ENCODE measurements at regions not wholly inside any gene's neighbourhood (a gene's known extent, or its start where the extent isn't known, plus 50 kb on each side); places are given as distances from the start of the nearest gene placed in this dataset.

DNA sequence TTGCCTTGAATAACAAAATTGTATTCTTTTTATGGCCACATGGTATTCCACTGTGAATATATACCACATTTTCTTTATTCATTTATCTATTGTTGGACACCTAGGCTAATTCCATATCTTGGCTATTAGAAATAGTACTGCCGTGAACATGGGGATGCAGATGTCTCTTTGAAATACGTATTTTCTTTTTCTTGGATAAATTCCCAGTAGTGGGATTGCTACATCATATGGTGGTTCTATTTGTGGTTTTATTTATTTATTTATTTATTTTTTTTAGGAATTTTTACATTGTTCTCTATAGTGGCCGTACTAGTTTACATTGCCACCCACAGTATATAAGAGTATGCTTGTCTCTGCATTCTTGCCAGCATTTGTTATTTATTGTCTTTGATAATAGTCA, 679.8 kb upstream of the NRXN1 start:
- H3K9me3 ChIP-seq (ENCODE audit: low read length), result no peaks in the 10 kb centered on the region
- no peak overlapping the region for H3K27ac Mint-ChIP-seq
- no peak overlapping the region for H3K27ac ChIP-seq (ENCODE audit: low read depth, low read length)
- no peaks in the 10 kb centered on the region for H3K36me3 ChIP-seq (ENCODE audit: insufficient read depth, low read length)
- H3K4me3 Mint-ChIP-seq, result no peak overlapping the region
- no peaks in the 10 kb centered on the region for H3K27me3 ChIP-seq (ENCODE audit: insufficient read depth, low read length, poor library complexity, severe bottlenecking)
- no peak overlapping the region for H3K4me3 ChIP-seq (ENCODE audit: low read length)
- DNase-seq, result no peak
- H3K9me3 Mint-ChIP-seq, result peaks cover 14 to 44% (median 17%) of the 10 kb centered on the region in 5 donors
- H3K4me1 ChIP-seq (ENCODE audit: insufficient read depth, low read length), result no peaks in the 10 kb centered on the region
- no peaks in the 10 kb centered on the region for H3K4me1 Mint-ChIP-seq
- POLR2A ChIA-PET, result no interaction called here
- H3K36me3 Mint-ChIP-seq, result no peaks in the 10 kb centered on the region
- CTCF ChIA-PET, result no interaction called here
- H3K27me3 Mint-ChIP-seq, result no peaks in the 10 kb centered on the region

DNA sequence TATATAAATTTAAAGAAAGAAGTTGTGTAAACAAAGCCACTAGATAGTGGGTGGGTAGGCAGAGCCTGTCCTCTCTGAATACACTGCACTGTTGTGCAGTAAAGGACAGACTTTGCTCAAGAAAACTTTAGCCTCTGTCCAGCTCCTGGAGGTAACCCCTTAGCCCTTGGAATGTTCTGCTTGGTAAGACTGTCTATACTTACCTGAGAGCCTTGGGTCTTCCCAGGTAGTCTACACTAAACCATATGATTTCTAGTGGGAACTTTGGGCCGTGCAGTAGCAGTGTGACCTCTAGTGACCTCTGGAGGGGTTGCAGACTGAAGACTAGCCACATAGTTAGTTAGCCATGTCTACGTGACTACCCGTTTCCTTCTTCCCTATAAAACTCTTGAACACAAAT, 678.3 kb upstream of the NRXN1 start:
- H3K27ac ChIP-seq (ENCODE audit: low read depth, low read length), result no peak overlapping the region
- CTCF ChIA-PET, result no interaction called here
- POLR2A ChIA-PET, result no interaction called here
- Mint-ChIP-seq H3K9me3 (peaks cover 11 to 48% (median 15%) of the 10 kb centered on the region in 5 donors), H3K4me3 (no peak overlapping the region), H3K27me3 (no peaks in the 10 kb centered on the region), H3K36me3 (no peaks in the 10 kb centered on the region), H3K27ac (no peak overlapping the region), H3K4me1 (no peaks in the 10 kb centered on the region)
- DNase-seq, result no peak
- no peaks in the 10 kb centered on the region for H3K27me3 ChIP-seq (ENCODE audit: insufficient read depth, low read length, poor library complexity, severe bottlenecking)
- no peaks in the 10 kb centered on the region for H3K36me3 ChIP-seq (ENCODE audit: insufficient read depth, low read length)
- no peak overlapping the region for H3K4me3 ChIP-seq (ENCODE audit: low read length)
- H3K9me3 ChIP-seq (ENCODE audit: low read length), result no peaks in the 10 kb centered on the region
- no peaks in the 10 kb centered on the region for H3K4me1 ChIP-seq (ENCODE audit: insufficient read depth, low read length)

DNA sequence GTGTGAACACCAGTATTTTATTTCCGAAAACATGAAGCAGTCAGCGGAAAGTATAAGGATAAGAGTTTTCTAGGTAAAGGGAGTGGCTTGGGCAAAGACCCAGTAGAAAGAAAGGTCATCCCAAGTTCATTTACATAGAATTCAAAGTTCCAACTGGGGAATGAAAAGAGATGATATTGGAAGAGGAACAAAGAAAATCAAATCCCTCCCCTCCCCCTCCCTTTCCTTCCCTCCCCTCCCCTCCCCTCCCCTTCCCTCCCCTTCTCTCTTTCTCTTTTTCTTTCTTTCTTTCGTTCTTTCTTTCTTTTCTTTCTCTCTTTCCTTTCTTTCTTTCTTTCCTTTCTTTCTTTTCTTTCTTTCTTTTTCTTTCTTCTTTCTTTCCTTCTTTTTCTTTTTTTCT, 675.7 kb upstream of the NRXN1 start:
- no peak overlapping the region for H3K4me3 ChIP-seq (ENCODE audit: low read length)
- no peak overlapping the region for H3K4me3 Mint-ChIP-seq
- no peaks in the 10 kb centered on the region for H3K27me3 Mint-ChIP-seq
- no peak overlapping the region for H3K27ac ChIP-seq (ENCODE audit: low read depth, low read length)
- H3K36me3 Mint-ChIP-seq, result no peaks in the 10 kb centered on the region
- H3K9me3 Mint-ChIP-seq, result peaks cover 2 to 52% (median 12%) of the 10 kb centered on the region in 5 donors
- no peaks in the 10 kb centered on the region for H3K4me1 Mint-ChIP-seq
- no peaks in the 10 kb centered on the region for H3K9me3 ChIP-seq (ENCODE audit: low read length)
- DNase-seq, result no peak
- no peaks in the 10 kb centered on the region for H3K4me1 ChIP-seq (ENCODE audit: insufficient read depth, low read length)
- no peak overlapping the region for H3K27ac Mint-ChIP-seq
- no peaks in the 10 kb centered on the region for H3K36me3 ChIP-seq (ENCODE audit: insufficient read depth, low read length)
- POLR2A ChIA-PET, result no interaction called here
- CTCF ChIA-PET, result no interaction called here
- no peaks in the 10 kb centered on the region for H3K27me3 ChIP-seq (ENCODE audit: insufficient read depth, low read length, poor library complexity, severe bottlenecking)

DNA sequence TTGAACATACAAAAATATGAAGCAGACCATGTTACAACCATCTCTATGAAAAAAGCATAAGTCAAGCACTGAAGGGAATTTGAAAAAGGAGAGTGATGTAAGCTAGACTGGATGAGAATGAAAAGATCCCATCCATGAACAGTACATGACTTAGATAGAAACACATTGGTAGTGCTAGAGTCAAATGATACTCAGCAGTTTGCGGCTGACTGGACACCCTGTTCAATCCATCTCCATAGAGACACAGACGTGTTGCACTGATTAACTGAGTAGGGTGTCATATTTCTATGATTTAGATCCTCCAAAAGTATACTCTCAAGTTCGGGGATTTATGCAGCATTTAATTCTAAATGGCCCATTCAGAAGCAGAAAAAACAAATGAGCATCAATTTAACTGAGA, 674.3 kb upstream of the NRXN1 start:
- POLR2A ChIA-PET, result no interaction called here
- no peak for DNase-seq
- no peaks in the 10 kb centered on the region for H3K4me1 Mint-ChIP-seq

DNA sequence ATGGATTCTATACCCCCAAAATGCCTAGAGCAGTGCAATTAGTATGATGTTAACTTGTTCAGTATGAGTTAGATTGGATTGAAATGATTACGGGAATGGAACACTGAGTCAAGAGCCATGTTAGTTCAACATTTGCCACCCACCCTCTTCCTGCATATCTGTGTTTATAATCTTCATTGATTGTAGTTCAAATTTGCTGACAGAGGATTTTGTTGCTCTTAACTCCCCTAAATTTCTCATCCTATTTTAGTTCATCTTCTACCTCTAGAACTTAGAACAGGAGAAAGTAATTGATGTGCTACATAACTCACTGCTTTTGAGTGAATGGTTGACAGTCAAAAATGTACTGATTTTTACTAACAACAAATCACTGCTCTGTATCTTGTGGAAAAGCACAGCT, 673.5 kb upstream of the NRXN1 start:
- H3K4me3 ChIP-seq (ENCODE audit: low read length), result no peak overlapping the region
- no peak overlapping the region for H3K27ac ChIP-seq (ENCODE audit: low read depth, low read length)
- Mint-ChIP-seq H3K36me3 (no peaks in the 10 kb centered on the region), H3K27ac (no peak overlapping the region), H3K9me3 (peaks cover 0 to 42% (median 10%) of the 10 kb centered on the region in 5 donors), H3K27me3 (no peaks in the 10 kb centered on the region), H3K4me3 (no peak overlapping the region), H3K4me1 (no peaks in the 10 kb centered on the region)
- ChIA-PET CTCF (no interaction called here), POLR2A (no interaction called here)
- no peaks in the 10 kb centered on the region for H3K36me3 ChIP-seq (ENCODE audit: insufficient read depth, low read length)
- H3K27me3 ChIP-seq (ENCODE audit: insufficient read depth, low read length, poor library complexity, severe bottlenecking), result no peaks in the 10 kb centered on the region
- H3K9me3 ChIP-seq (ENCODE audit: low read length), result no peaks in the 10 kb centered on the region
- H3K4me1 ChIP-seq (ENCODE audit: insufficient read depth, low read length), result no peaks in the 10 kb centered on the region
- DNase-seq, result no peak

More for the DNA sequence above, 674.3 kb upstream of the NRXN1 start:
- Mint-ChIP-seq H3K4me3 (no peak overlapping the region), H3K36me3 (no peaks in the 10 kb centered on the region), H3K9me3 (peaks cover 0 to 47% (median 10%) of the 10 kb centered on the region in 5 donors), H3K27ac (no peak overlapping the region), H3K27me3 (no peaks in the 10 kb centered on the region)
- no peak overlapping the region for H3K4me3 ChIP-seq (ENCODE audit: low read length)
- no peaks in the 10 kb centered on the region for H3K4me1 ChIP-seq (ENCODE audit: insufficient read depth, low read length)
- H3K36me3 ChIP-seq (ENCODE audit: insufficient read depth, low read length), result no peaks in the 10 kb centered on the region
- H3K9me3 ChIP-seq (ENCODE audit: low read length), result no peaks in the 10 kb centered on the region
- no peak overlapping the region for H3K27ac ChIP-seq (ENCODE audit: low read depth, low read length)
- H3K27me3 ChIP-seq (ENCODE audit: insufficient read depth, low read length, poor library complexity, severe bottlenecking), result no peaks in the 10 kb centered on the region
- CTCF ChIA-PET, result no interaction called here

DNA sequence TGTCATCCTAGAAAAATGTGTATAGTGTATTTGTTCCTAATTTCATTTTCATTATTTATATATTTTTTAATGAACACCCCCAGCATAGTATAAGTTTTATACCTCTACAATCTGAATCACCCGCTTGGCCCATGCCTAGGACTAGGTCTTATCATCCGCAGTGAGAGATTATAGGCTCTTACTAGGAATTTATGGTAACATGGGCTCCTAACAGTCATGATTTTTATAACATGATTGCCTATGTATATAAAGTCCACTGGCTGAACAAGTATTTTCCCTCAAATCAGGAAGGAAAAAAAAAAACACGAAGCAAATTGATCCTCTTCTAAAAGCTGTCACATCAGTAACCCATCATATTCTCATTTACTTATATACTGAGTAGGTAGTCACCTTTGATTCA, 666.1 kb upstream of the NRXN1 start:
- H3K4me1 Mint-ChIP-seq, result no peaks in the 10 kb centered on the region
- no peaks in the 10 kb centered on the region for H3K36me3 Mint-ChIP-seq
- H3K4me1 ChIP-seq (ENCODE audit: insufficient read depth, low read length), result no peaks in the 10 kb centered on the region
- no peaks in the 10 kb centered on the region for H3K36me3 ChIP-seq (ENCODE audit: insufficient read depth, low read length)
- no peaks in the 10 kb centered on the region for H3K9me3 ChIP-seq (ENCODE audit: low read length)
- no peak for DNase-seq
- no peaks in the 10 kb centered on the region for H3K27me3 Mint-ChIP-seq
- no peaks in the 10 kb centered on the region for H3K27me3 ChIP-seq (ENCODE audit: insufficient read depth, low read length, poor library complexity, severe bottlenecking)
- ChIA-PET POLR2A (no interaction called here), CTCF (no interaction called here)
- H3K9me3 Mint-ChIP-seq, result peaks cover 0 to 20% (median 0%) of the 10 kb centered on the region in 5 donors
- H3K4me3 Mint-ChIP-seq, result no peak overlapping the region
- no peak overlapping the region for H3K4me3 ChIP-seq (ENCODE audit: low read length)
- no peak overlapping the region for H3K27ac ChIP-seq (ENCODE audit: low read depth, low read length)
- no peak overlapping the region for H3K27ac Mint-ChIP-seq

DNA sequence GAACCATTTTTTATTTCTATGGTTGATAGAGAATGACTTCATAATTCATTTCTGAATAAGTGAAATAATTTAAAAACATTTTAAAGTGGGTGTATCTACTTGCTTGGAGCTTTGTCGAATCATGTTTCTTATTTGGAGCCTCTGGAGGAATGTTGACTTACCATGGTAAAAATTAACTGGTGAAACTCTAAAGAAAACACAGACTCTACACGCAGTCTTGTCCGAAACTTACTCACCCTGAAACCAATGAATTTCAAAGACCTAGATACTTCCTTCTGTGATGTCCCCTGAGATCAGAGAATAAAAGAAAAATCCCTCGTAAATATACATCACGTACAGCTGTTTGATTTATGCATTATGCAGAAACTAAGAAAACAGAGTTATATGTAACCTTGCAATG, 665.2 kb upstream of the NRXN1 start:
- no peak for DNase-seq
- H3K27me3 Mint-ChIP-seq, result no peaks in the 10 kb centered on the region
- no peaks in the 10 kb centered on the region for H3K9me3 ChIP-seq (ENCODE audit: low read length)
- no peak overlapping the region for H3K4me3 Mint-ChIP-seq
- POLR2A ChIA-PET, result no interaction called here
- no peak overlapping the region for H3K27ac ChIP-seq (ENCODE audit: low read depth, low read length)
- H3K36me3 Mint-ChIP-seq, result no peaks in the 10 kb centered on the region
- H3K4me1 Mint-ChIP-seq, result no peaks in the 10 kb centered on the region
- H3K9me3 Mint-ChIP-seq, result peaks cover 0 to 25% (median 5%) of the 10 kb centered on the region in 5 donors
- CTCF ChIA-PET, result no interaction called here
- no peaks in the 10 kb centered on the region for H3K36me3 ChIP-seq (ENCODE audit: insufficient read depth, low read length)
- no peak overlapping the region for H3K4me3 ChIP-seq (ENCODE audit: low read length)
- H3K4me1 ChIP-seq (ENCODE audit: insufficient read depth, low read length), result no peaks in the 10 kb centered on the region
- H3K27me3 ChIP-seq (ENCODE audit: insufficient read depth, low read length, poor library complexity, severe bottlenecking), result no peaks in the 10 kb centered on the region
- no peak overlapping the region for H3K27ac Mint-ChIP-seq

DNA sequence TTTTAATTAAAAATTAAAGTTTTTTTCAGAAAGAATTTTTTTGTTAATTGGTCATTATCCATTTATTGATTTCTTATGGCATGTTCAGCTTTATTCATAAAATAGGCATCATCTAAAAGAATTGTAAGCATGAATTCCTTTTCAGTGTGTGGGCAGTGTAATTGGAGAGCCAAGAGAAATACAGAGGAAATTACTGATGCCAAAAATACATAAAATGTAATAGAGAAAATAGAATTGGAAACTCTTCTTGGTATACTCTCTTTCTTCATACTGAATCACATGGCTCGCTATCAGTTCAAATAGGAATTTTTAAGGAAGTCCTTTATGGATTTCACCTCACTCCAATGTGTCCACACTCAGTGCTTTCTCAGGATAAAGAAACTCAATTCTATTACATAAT, 663.6 kb upstream of the NRXN1 start:
- DNase-seq, result no peak
- Mint-ChIP-seq H3K4me1 (no peaks in the 10 kb centered on the region), H3K27me3 (no peaks in the 10 kb centered on the region), H3K4me3 (no peak overlapping the region), H3K27ac (no peak overlapping the region), H3K36me3 (no peaks in the 10 kb centered on the region), H3K9me3 (peaks cover 0 to 27% (median 5%) of the 10 kb centered on the region in 5 donors)
- POLR2A ChIA-PET, result no interaction called here
- CTCF ChIA-PET, result no interaction called here
- no peaks in the 10 kb centered on the region for H3K36me3 ChIP-seq (ENCODE audit: insufficient read depth, low read length)
- no peak overlapping the region for H3K4me3 ChIP-seq (ENCODE audit: low read length)
- H3K4me1 ChIP-seq (ENCODE audit: insufficient read depth, low read length), result no peaks in the 10 kb centered on the region
- H3K9me3 ChIP-seq (ENCODE audit: low read length), result no peaks in the 10 kb centered on the region
- H3K27ac ChIP-seq (ENCODE audit: low read depth, low read length), result no peak overlapping the region
- no peaks in the 10 kb centered on the region for H3K27me3 ChIP-seq (ENCODE audit: insufficient read depth, low read length, poor library complexity, severe bottlenecking)

DNA sequence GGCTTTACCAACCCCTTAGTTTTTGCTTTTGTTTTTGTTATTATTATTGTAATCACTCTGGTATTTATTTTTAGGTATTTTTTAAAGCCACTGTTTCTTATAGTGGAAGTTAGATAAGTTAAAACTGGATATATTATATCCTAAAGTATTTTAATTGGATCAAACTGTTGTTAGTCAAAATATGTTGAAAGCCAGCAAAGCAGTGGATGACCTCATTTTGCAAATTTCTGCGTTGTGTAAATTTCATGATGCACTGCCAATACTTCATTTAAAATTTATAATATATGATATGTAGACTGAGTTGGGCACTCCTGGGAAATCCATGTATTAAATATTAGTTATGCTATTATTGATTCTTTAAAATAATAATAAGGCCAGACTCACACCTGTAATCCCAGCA, 661.7 kb upstream of the NRXN1 start:
- H3K4me1 Mint-ChIP-seq, result no peaks in the 10 kb centered on the region

More for the DNA sequence above, 661.7 kb upstream of the NRXN1 start:
- DNase-seq, result no peak
- no peak overlapping the region for H3K27ac Mint-ChIP-seq
- ChIA-PET CTCF (no interaction called here), POLR2A (no interaction called here)
- H3K4me3 Mint-ChIP-seq, result no peak overlapping the region
- no peaks in the 10 kb centered on the region for H3K4me1 ChIP-seq (ENCODE audit: insufficient read depth, low read length)
- no peak overlapping the region for H3K27ac ChIP-seq (ENCODE audit: low read depth, low read length)
- no peaks in the 10 kb centered on the region for H3K36me3 Mint-ChIP-seq
- H3K9me3 ChIP-seq (ENCODE audit: low read length), result no peaks in the 10 kb centered on the region
- no peaks in the 10 kb centered on the region for H3K36me3 ChIP-seq (ENCODE audit: insufficient read depth, low read length)
- H3K27me3 ChIP-seq (ENCODE audit: insufficient read depth, low read length, poor library complexity, severe bottlenecking), result no peaks in the 10 kb centered on the region
- H3K27me3 Mint-ChIP-seq, result no peaks in the 10 kb centered on the region
- no peak overlapping the region for H3K4me3 ChIP-seq (ENCODE audit: low read length)
- peaks cover 0 to 32% (median 5%) of the 10 kb centered on the region in 5 donors for H3K9me3 Mint-ChIP-seq

Measured in CD8-positive, alpha-beta memory T cell (primary cell).